Left renal pelvis (tissue), 4 donors: ENCODE measurements at regions not wholly inside any gene's neighbourhood (a gene's known extent, or its start where the extent isn't known, plus 50 kb on each side); places are given as distances from the start of the nearest gene placed in this dataset.

Source experiments
- DNase-seq, 4 donors: peaks; one replicate each; pipeline ENCODE4 v3.0.0-alpha.2; 2013; ENCODE audit warnings: low read depth in 4 of 4, low spot score in 3 of 4

GRCh38 chr20:7586481-7586880 lies 353.8 kb downstream of the HAO1 start:
- DNase-seq = no peak

- no peak for DNase-seq
Observed at GRCh38 chr20:7589164-7589563, 351.1 kb downstream of the HAO1 start.

GRCh38 chr20:7596541-7596940 lies 343.7 kb downstream of the HAO1 start:
- DNase-seq = no peak

- DNase-seq = no peak
Observed at GRCh38 chr20:7601431-7601830, 338.8 kb downstream of the HAO1 start.

DNA sequence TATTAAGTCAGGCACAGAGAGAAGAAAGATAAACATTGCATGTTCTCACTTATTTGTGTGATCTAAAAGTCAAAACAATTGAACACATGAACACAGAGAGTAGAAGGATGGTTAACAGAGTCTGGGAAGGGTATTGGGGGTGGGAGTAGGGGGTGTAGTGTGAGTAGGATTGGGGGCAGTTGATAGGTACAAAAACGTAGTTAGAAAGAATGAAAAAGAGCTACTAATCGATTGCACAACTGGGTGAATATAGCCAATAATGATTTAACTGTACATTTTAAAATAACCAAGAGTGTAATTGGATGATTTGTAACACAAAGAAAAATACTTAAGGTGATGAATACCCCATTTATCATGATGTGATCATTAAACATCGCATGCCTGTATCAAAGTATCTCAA lies 333.3 kb downstream of the HAO1 start:
- DNase-seq = no peak

GRCh38 chr20:7608250-7608649 lies 332.0 kb downstream of the HAO1 start:
- no peak for DNase-seq

DNA sequence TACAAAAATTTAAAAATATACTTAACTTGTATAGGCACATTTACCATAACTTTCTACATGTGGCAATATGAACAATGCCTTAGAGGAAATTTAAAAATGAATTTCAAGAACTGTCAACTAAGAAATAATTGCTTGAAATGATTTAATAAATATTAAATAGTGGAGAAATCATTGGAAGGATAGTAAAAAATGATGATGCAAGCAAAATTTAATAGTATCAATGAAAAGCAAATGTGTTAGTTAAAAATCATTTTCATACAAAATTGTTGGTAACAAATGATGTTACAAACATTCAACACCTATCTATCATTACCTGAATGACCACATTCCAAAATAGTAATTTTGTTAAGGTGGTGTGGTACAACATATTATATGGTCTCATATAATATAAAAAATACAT lies 331.0 kb downstream of the HAO1 start:
- DNase-seq = no peak

DNA sequence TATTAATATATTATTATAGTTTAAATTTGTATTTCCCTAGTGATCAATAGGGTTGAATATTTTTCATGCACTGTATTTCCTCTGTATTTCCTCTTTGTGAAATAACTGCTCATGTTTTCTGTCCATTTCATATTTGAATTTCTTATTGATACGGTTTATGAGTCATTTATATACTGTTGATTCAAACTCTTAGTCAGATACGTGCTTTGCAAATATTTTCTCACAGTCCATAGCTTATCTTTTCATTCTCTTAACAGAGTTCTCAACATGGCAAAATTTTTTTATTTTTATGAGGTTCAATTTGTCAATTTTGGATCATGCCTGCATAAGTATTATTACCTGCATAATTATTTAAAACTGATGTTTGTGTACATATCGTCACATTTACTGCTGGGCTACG lies 329.6 kb downstream of the HAO1 start:
- DNase-seq = no peak

GRCh38 chr20:7617797-7618196 lies 322.5 kb downstream of the HAO1 start:
- no peak for DNase-seq

GRCh38 chr20:7622399-7622961 lies 317.8 kb downstream of the HAO1 start:
- DNase-seq = no peak

GRCh38 chr20:7624886-7625285 lies 315.4 kb downstream of the HAO1 start:
- no peak for DNase-seq

DNA sequence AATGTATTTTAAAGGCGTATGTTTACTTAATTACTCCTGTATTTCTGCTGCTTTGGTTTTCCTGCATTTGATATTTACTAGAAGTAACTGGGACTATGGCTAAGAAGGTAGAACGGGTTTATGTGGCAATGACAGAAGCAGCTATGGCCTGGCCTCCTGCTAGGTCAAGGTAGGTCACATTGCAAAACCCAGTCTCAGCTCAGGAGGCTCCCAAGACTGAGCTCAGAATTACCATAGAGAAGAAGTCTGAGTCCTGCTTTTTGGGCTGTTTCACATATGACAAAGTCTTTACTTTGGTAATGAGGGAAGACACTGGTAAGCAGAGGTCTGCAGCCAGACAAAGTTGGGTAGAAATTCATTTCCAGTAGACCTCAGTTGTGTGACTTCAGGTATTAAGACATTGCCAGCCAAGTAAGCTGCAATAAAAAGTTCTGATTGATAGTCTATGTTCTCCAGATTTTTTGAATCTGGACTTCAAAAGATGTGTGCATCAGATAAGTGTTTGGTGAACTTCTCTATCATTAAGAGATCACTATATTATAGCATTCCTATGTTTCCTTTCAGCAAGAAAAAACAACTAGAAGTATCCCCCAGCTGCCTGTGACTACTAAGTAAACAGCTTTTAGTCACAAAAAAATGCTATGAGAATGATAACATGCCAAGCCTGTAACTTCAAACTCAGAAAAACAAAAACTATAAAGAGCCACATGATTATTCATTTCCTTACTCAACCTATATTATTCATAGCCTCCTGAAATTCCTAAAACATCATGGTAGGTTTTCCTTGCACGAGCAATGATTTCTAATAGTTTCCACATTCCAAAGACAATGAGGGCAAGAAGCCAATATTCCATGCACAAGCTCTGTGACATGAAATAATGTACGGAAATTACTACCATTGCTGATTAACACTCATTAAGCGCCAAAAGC lies 312.3 kb downstream of the HAO1 start:
- peak in 1 of 4 donors; percentile 6 for DNase-seq

GRCh38 chr20:7629880-7630279 lies 310.4 kb downstream of the HAO1 start:
- DNase-seq = no peak

DNA sequence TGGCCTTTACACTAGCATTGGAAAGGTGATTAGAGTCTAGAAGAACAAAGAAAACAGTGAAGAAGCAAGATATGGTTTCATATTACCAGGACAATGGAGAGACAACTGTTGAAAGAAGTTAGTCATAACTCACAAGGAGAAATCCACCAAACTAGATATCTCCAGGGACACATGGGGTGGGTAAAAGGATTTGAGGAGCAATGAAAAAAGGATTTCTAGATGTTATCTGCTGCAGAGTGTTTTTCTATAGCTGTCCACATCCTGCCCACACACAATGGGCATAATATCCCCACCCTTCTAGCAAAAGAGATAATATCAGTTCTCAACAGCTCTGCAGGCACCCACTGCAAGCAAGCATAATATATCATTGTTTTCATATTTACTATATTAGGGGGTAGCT lies 303.1 kb downstream of the HAO1 start:
- DNase-seq = no peak

GRCh38 chr20:7650086-7650879 lies 290.0 kb downstream of the HAO1 start:
- no peak for DNase-seq

DNA sequence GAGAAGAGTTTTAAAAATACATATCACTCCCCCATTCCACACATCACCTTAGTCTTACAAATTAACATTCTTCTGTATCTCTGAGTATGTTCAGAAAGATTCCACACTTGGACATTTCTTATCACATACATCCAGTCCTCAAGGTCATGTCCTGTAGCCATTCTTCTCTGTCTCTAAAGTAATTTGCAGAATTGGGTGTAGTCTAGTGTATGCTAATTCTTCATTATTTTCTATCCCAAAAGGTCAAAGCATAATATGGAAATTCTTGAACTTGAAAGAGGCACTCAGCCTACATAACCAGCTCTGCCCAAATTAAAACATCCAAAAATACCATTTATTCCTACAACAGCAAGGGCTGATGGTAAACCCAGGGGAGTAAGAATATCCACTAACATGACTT lies 286.0 kb downstream of the HAO1 start:
- no peak for DNase-seq

DNA sequence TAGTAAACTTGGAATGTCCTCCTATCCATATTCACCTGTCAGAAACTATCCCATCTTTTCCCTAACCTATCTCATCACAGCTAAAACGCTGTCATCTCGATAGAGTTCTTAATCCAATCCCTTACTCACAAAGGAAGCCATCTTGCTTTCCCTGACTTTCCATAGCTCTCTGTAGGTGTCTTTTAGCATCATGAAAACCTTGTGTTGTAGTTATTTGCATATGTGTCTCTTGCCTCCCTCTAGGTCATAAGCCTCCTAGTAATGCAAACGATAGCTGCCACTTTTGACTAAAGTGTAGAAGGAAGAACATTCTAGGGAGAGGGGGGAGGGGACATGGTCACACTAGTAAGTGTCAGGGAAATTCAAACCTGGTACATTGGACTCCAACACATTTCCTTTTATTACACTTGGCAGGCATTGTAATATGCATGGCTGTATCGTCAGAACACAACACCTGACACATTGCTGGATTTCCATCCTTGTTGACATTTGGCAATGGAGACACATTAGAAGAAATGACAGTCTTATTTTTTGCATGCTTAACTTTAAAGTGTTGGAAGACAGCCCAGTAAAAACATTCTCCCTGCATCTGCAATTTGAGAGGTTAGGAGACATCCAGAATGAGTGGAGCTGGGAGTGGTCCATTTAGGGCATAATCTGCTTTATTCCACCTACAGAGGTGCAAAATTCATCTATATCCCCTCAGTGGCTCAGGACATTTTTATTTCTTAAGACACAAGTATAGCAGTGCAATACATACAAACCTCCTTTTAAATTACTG lies 283.4 kb downstream of the HAO1 start:
- DNase-seq = no peak

- DNase-seq = no peak
Observed at GRCh38 chr20:7657569-7657968, 282.7 kb downstream of the HAO1 start.

GRCh38 chr20:7660165-7660564 lies 280.1 kb downstream of the HAO1 start:
- no peak for DNase-seq

DNA sequence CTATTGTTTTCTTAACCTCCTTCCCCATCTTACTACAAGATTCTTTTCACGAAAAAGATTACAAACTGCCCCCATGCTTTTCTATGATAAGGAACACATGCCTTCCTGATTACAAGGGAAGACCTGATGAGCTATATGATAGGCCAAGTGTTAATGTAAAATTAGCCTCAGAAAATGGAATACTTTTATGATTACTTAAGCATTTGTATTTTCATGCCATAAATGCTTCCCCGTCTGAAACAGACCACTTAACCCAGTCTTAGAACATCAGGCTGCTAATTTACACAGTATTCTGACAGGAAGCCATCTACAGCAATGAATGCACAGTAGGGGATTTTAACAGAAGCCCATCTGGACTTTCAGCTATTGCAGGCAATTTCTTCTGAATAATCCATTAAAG lies 274.9 kb downstream of the HAO1 start:
- no peak for DNase-seq

GRCh38 chr20:7667194-7667593 lies 273.1 kb downstream of the HAO1 start:
- DNase-seq = no peak
